DMS53 treated with DMSO at 0.1 percent for 48 hours (cell line): ENCODE measurements at regions not wholly inside any gene's neighbourhood (a gene's known extent, or its start where the extent isn't known, plus 50 kb on each side); places are given as distances from the start of the nearest gene placed in this dataset.
"Not testable (repeated sequence)": the region's sequence is repeated elsewhere in the genome, so short reads cannot be mapped to it uniquely, and the experiment has no call there.

ENCODE experiments used
- DNase-seq: peaks from one replicate; lab custom pipeline; 2025; ENCODE audit not compliant: unreplicated experiment; lab: John Stamatoyannopoulos, UW

- DNase-seq, result no peak
Observed at GRCh38 chr9:587527-587926, 254.0 kb upstream of the DMRT1 start.

GRCh38 chr9:588981-589380 lies 252.5 kb upstream of the DMRT1 start:
- no peak for DNase-seq

- no peak for DNase-seq
Observed at GRCh38 chr9:589723-590122, 251.8 kb upstream of the DMRT1 start.

- no peak for DNase-seq
Observed at GRCh38 chr9:591292-591691, 250.2 kb upstream of the DMRT1 start.

GRCh38 chr9:592225-592624 lies 249.3 kb upstream of the DMRT1 start:
- no peak for DNase-seq

GRCh38 chr9:592733-593132 lies 248.8 kb upstream of the DMRT1 start:
- no peak for DNase-seq

GRCh38 chr9:593809-594208 lies 247.7 kb upstream of the DMRT1 start:
- no peak for DNase-seq

GRCh38 chr9:596703-597102 lies 244.8 kb upstream of the DMRT1 start:
- no peak for DNase-seq

- DNase-seq, result no peak
Observed at GRCh38 chr9:600006-600405, 241.5 kb upstream of the DMRT1 start.

GRCh38 chr9:602716-603115 lies 238.8 kb upstream of the DMRT1 start:
- no peak for DNase-seq

GRCh38 chr9:603126-603525 lies 238.4 kb upstream of the DMRT1 start:
- no peak for DNase-seq

GRCh38 chr9:607417-607816 lies 234.1 kb upstream of the DMRT1 start:
- no peak for DNase-seq

- DNase-seq, result no peak
Observed at GRCh38 chr9:613771-614347, 227.6 kb upstream of the DMRT1 start.

- no peak for DNase-seq
Observed at GRCh38 chr9:614431-614830, 227.1 kb upstream of the DMRT1 start.

GRCh38 chr9:615756-616155 lies 225.7 kb upstream of the DMRT1 start:
- DNase-seq, result no peak

- no peak for DNase-seq
Observed at GRCh38 chr9:616694-617093, 224.8 kb upstream of the DMRT1 start.

- DNase-seq, result no peak
Observed at GRCh38 chr9:617445-618085, 223.9 kb upstream of the DMRT1 start.

- DNase-seq, result no peak
Observed at GRCh38 chr9:618478-618877, 223.0 kb upstream of the DMRT1 start.

GRCh38 chr9:621201-621855 lies 220.2 kb upstream of the DMRT1 start:
- DNase-seq, result no peak

GRCh38 chr9:624935-625500 lies 216.5 kb upstream of the DMRT1 start:
- DNase-seq, result no peak

GRCh38 chr9:625613-626012 lies 215.9 kb upstream of the DMRT1 start:
- DNase-seq, result no peak

- DNase-seq, result not testable (repeated sequence)
Observed at GRCh38 chr9:626114-626513, 215.4 kb upstream of the DMRT1 start.
